GM13977 (cell line): ENCODE measurements at regions not wholly inside any gene's neighbourhood (a gene's known extent, or its start where the extent isn't known, plus 50 kb on each side); places are given as distances from the start of the nearest gene placed in this dataset.

ENCODE experiments used
- DNase-seq: peaks from one replicate; pipeline ENCODE4 v3.0.0; 2012; ENCODE audit warnings: low spot score
- CTCF ChIP-seq: IDR thresholded peaks from 2 replicates; pipeline ENCODE4 v1.5.1; 2012; ENCODE audit warnings: mild to moderate bottlenecking, control low read depth; ENCODE audit not compliant: insufficient read depth; ENCODE audit errors: extremely low read depth, missing control alignments
- in situ Hi-C: fragments of 300-500 bp; cut with MboI; formaldehyde crosslinking; loops from one replicate; pipeline ENCODE4 v1.12.0; 2022; ENCODE audit warnings: low sequenced_read_pairs, low pct_unique_long_range_greater_than_20kb, mixed read lengths, inconsistent platforms; ENCODE audit not compliant: unreplicated experiment

DNA sequence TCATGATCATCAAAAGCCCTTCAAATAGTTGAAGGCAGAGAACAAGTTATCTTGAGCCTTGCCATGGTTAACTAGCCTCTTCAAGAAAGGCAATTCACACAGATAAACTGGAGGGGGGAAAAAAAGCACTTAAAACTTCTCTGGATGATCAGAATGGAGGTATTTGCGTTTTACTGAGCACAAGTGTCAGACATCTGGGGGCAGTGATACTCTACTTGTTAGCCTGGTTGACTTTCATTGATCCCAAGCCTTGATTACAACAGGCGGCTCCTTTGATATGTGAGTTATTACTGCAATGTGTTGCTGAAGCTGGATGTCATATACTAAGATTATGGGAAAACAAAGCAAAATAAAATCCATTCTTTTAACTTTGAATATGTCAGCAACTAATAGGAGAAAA is 155.0 kb upstream of the HS3ST3A1 start:
- no peak for DNase-seq
- in situ Hi-C loops: no loop called here
- no peak for TF ChIP-seq CTCF

- no peak for TF ChIP-seq CTCF
- in situ Hi-C loops: no loop called here
- DNase-seq: no peak
Observed at GRCh38 chr17:13757871-13758270, 156.1 kb upstream of the HS3ST3A1 start.

DNA sequence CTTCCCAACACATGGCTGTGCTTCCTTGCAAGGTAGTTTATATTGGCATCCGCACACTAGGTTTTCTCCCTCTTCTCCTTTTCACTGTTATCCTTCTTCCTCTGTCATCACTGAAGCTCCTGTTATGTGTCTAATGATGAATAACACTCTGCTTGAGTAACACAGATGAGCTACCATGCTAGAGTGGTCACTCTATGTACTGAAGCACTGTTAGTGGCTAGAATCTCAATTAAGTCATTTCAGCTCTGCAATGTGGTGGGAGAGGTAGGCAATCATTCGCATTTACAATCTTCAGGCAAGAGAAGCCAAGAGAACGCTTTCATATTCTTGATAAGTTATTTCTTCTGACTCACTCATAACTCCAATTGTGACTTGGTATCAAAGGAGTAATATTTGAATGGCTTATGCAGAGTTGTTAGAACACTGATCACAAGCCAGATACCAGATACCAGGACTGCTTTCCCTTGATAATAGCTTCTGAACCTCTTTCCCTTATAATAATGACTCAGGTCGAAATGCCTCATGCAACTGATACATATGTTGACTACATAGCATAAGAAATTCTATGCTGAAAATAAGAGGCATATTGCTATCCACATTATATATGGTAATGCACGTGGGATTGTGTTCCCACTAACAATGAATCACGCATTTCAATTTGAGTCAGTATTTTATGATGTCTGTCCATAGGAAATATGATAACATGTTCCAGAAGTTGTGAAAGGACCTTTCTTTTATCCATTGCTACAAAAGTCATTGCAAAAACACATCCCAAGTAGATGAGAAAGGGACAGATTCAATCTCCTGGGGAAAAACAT is 158.0 kb upstream of the HS3ST3A1 start:
- DNase-seq: no peak
- no peak for TF ChIP-seq CTCF
- in situ Hi-C loops: no loop called here

DNA sequence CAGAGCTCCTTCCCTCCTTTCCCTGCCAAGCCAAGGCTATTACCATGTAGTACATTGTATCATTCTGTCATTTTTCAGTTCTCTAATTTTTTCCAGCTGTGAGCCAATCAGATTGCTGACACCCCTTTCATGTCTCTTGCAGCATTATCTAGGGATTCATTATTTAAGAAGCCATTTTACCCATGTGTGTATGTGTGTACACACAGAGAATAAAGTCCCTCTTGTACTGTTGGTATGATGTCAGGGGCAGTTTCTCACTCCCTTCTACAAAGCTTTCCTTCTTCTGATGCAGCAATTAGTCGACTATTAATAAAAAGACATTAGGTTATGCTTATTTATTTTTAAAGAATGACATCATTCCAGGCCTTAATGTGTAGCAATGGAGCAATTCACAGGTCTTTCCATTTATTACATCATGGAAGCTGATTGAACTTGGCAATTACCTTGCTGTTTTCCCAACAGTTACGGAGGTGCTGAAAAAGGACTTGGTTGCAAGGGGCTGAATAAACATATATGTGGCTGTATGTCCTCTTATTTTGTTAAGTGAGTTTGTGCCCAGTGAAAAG is 159.4 kb upstream of the HS3ST3A1 start:
- no peak for TF ChIP-seq CTCF
- in situ Hi-C loops: no loop called here
- DNase-seq: no peak

- in situ Hi-C loops: no loop called here
- no peak for TF ChIP-seq CTCF
Observed at GRCh38 chr17:13765701-13766100, 164.0 kb upstream of the HS3ST3A1 start.

GRCh38 chr17:13770702-13771101 is 169.0 kb upstream of the HS3ST3A1 start:
- in situ Hi-C loops: no loop called here
- no peak for DNase-seq
- no peak for TF ChIP-seq CTCF

More at GRCh38 chr17:13765701-13766100, 164.0 kb upstream of the HS3ST3A1 start:
- DNase-seq: no peak

DNA sequence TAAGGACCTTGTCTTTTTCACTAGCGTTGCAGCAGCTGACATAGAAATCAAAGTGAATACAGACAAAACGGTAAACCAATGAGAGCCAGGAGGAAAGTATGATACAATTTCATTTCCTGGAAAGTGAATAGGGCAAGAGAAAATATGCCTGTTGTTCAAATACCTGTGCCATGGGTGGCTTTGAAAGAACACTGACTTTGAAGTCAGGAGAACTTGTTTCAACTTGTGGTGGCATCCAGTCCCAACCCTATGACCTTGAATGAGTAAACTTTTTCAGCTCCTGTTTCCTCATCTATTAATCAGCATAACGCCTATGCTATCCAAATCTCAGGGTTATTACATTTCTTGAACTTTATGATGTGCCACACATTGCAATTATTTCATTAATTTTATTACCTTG is 173.7 kb upstream of the HS3ST3A1 start:
- TF ChIP-seq CTCF: no peak
- in situ Hi-C loops: no loop called here
- DNase-seq: no peak
